ENCODE measurements at regions not wholly inside any gene's neighbourhood (a gene's known extent, or its start where the extent isn't known, plus 50 kb on each side); places are given as distances from the start of the nearest gene placed in this dataset.

DNA sequence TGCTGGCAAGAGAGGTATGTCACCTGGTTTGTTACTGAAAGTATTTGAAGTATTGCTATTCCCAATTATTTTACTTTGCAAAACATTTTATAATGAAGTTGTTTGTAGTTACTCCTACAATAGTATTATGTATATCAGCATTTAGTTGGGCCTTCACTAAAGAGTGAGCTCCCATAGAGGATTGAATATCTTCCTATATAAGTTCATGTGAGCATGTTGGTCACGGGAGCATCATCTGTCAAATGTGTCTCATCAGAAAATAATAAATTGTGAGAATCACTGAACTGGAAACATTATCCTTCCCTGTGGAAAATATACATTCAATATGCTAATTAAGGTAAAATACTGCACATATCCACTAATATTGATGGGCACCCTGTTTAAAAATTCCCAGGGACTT lies 360.1 kb upstream of the ADGRL3 start:
- ChIA-PET CTCF (no interaction called here), POLR2A (ENCODE audit: unreplicated experiment) (no interaction called here)
- H3K36me3 ChIP-seq (ENCODE audit: low read depth, low read length) = no peaks in the 10 kb centered on the region
- ATAC-seq (no peak), DNase-seq (no peak)
- H3K9ac ChIP-seq (ENCODE audit: low read length) = no peak overlapping the region
- H3K4me1 ChIP-seq (ENCODE audit: insufficient read depth, low read length) = no peaks in the 10 kb centered on the region
- no TSS peak for BruUV-seq (replicated peaks)
- no peak overlapping the region for H3K4me2 ChIP-seq (ENCODE audit: low read length)
- H3K4me3 ChIP-seq (ENCODE audit: low read length) = no peak overlapping the region
- no peak overlapping the region for H2AFZ ChIP-seq (ENCODE audit: low read length)
- H3K27me3 ChIP-seq (ENCODE audit: low read length) = no peaks in the 10 kb centered on the region
- no peaks in the 10 kb centered on the region for H4K20me1 ChIP-seq (ENCODE audit: low read length)
- H3K9me2 ChIP-seq (replicated peaks; ENCODE audit: low read length) = 0 out of 2 replicates have a peak, but pooled peaks cover 5% of the 10 kb centered on the region
- H3K79me2 ChIP-seq (ENCODE audit: low read length) = no peaks in the 10 kb centered on the region
- no peak for TF ChIP-seq EZH2 (IDR thresholded peaks at IDR 0.05; ENCODE audit: low read length, unreplicated experiment)
- no peak for TF ChIP-seq CTCF (conservative IDR thresholded peaks at IDR 0.05; ENCODE audit: low read depth, low read length)
- TF ChIP-seq EZH2phosphoT487 (IDR thresholded peaks at IDR 0.05; ENCODE audit: borderline replicate concordance, low read length) = no peak
- H3F3A ChIP-seq (ENCODE audit: low read length, unreplicated experiment) = no peaks in the 10 kb centered on the region
- H3K27ac ChIP-seq (ENCODE audit: low read length) = no peak overlapping the region
- H3K9me3 ChIP-seq (ENCODE audit: low read length) = no peaks in the 10 kb centered on the region
- intact Hi-C loops (cut with micrococcal nuclease) = no loop called here

- POLR2A ChIA-PET (ENCODE audit: unreplicated experiment) = no interaction called here
- no peak overlapping the region for H3K4me2 ChIP-seq (ENCODE audit: low read length)
- H3K9me2 ChIP-seq (replicated peaks; ENCODE audit: low read length) = 0 out of 2 replicates have a peak, but pooled peaks cover 5% of the 10 kb centered on the region
- no peaks in the 10 kb centered on the region for H3K4me1 ChIP-seq (ENCODE audit: insufficient read depth, low read length)
- BruUV-seq (replicated peaks) = no TSS peak
- no peak for ATAC-seq
- no peaks in the 10 kb centered on the region for H3F3A ChIP-seq (ENCODE audit: low read length, unreplicated experiment)
- intact Hi-C loops (cut with micrococcal nuclease) = no loop called here
- no peak for TF ChIP-seq CTCF (conservative IDR thresholded peaks at IDR 0.05; ENCODE audit: low read depth, low read length)
- TF ChIP-seq EZH2phosphoT487 (IDR thresholded peaks at IDR 0.05; ENCODE audit: borderline replicate concordance, low read length) = no peak
- no peak for TF ChIP-seq EZH2 (IDR thresholded peaks at IDR 0.05; ENCODE audit: low read length, unreplicated experiment)
- H3K36me3 ChIP-seq (ENCODE audit: low read depth, low read length) = no peaks in the 10 kb centered on the region
- H2AFZ ChIP-seq (ENCODE audit: low read length) = no peak overlapping the region
- H3K9me3 ChIP-seq (ENCODE audit: low read length) = no peaks in the 10 kb centered on the region
- H3K27ac ChIP-seq (ENCODE audit: low read length) = no peak overlapping the region
- H4K20me1 ChIP-seq (ENCODE audit: low read length) = no peaks in the 10 kb centered on the region
- CTCF ChIA-PET = no interaction called here
- no peak for DNase-seq
- no peaks in the 10 kb centered on the region for H3K79me2 ChIP-seq (ENCODE audit: low read length)
- no peak overlapping the region for H3K4me3 ChIP-seq (ENCODE audit: low read length)
- no peak overlapping the region for H3K9ac ChIP-seq (ENCODE audit: low read length)
- no peaks in the 10 kb centered on the region for H3K27me3 ChIP-seq (ENCODE audit: low read length)
Observed at GRCh38 chr4:60846678-60847077, 353.4 kb upstream of the ADGRL3 start.

- TF ChIP-seq CTCF (conservative IDR thresholded peaks at IDR 0.05; ENCODE audit: low read depth, low read length) (no peak), EZH2phosphoT487 (IDR thresholded peaks at IDR 0.05; ENCODE audit: borderline replicate concordance, low read length) (no peak), EZH2 (IDR thresholded peaks at IDR 0.05; ENCODE audit: low read length, unreplicated experiment) (no peak)
- H3K36me3 ChIP-seq (ENCODE audit: low read depth, low read length) = no peaks in the 10 kb centered on the region
- BruUV-seq (replicated peaks) = no TSS peak
Observed at GRCh38 chr4:60847614-60848013, 352.5 kb upstream of the ADGRL3 start.

More at GRCh38 chr4:60847614-60848013, 352.5 kb upstream of the ADGRL3 start:
- ATAC-seq = no peak
- Histone ChIP-seq H4K20me1 (ENCODE audit: low read length) (no peaks in the 10 kb centered on the region), H3K79me2 (ENCODE audit: low read length) (no peaks in the 10 kb centered on the region), H3K9me2 (replicated peaks; ENCODE audit: low read length) (0 out of 2 replicates have a peak, but pooled peaks cover 5% of the 10 kb centered on the region), H3K4me2 (ENCODE audit: low read length) (no peak overlapping the region), H3K4me1 (ENCODE audit: insufficient read depth, low read length) (no peaks in the 10 kb centered on the region), H3K4me3 (ENCODE audit: low read length) (no peak overlapping the region), H3F3A (ENCODE audit: low read length, unreplicated experiment) (no peaks in the 10 kb centered on the region), H2AFZ (ENCODE audit: low read length) (no peak overlapping the region), H3K9me3 (ENCODE audit: low read length) (no peaks in the 10 kb centered on the region), H3K27me3 (ENCODE audit: low read length) (no peaks in the 10 kb centered on the region), H3K27ac (ENCODE audit: low read length) (no peak overlapping the region), H3K9ac (ENCODE audit: low read length) (no peak overlapping the region)
- POLR2A ChIA-PET (ENCODE audit: unreplicated experiment) = no interaction called here
- CTCF ChIA-PET = no interaction called here
- no peak for DNase-seq
- intact Hi-C loops (cut with micrococcal nuclease) = no loop called here

Data from PC-3 (cell line).